ENCODE measurements at regions not wholly inside any gene's neighbourhood (a gene's known extent, or its start where the extent isn't known, plus 50 kb on each side); places are given as distances from the start of the nearest gene placed in this dataset.

GRCh38 chr13:106102786-106103185 is 432.7 kb downstream of the EFNB2 start:
- H3K27ac ChIP-seq (ENCODE audit: insufficient read depth, low read length, poor library complexity, severe bottlenecking) = no peak overlapping the region
- H3K27me3 ChIP-seq (replicated peaks; ENCODE audit: control insufficient read depth, insufficient read depth, low read length, poor library complexity, severe bottlenecking) = no peaks in the 10 kb centered on the region
- no peak for DNase-seq
- H3K4me3 ChIP-seq (ENCODE audit: insufficient read depth, low read depth, low read length, poor library complexity, severe bottlenecking) = no peak overlapping the region
- no peaks in the 10 kb centered on the region for H3K9me3 ChIP-seq (ENCODE audit: control insufficient read depth, low read length)
- no peaks in the 10 kb centered on the region for H3K36me3 ChIP-seq (ENCODE audit: control insufficient read depth, insufficient read depth, low read length)
- H3K4me1 ChIP-seq (ENCODE audit: control insufficient read depth, insufficient read depth, low read length, poor library complexity, severe bottlenecking) = no peaks in the 10 kb centered on the region

GRCh38 chr13:106101201-106101600 is 434.3 kb downstream of the EFNB2 start:
- H3K4me3 ChIP-seq (ENCODE audit: insufficient read depth, low read depth, low read length, poor library complexity, severe bottlenecking) = no peak overlapping the region
- no peaks in the 10 kb centered on the region for H3K4me1 ChIP-seq (ENCODE audit: control insufficient read depth, insufficient read depth, low read length, poor library complexity, severe bottlenecking)
- H3K27me3 ChIP-seq (replicated peaks; ENCODE audit: control insufficient read depth, insufficient read depth, low read length, poor library complexity, severe bottlenecking) = no peaks in the 10 kb centered on the region
- H3K9me3 ChIP-seq (ENCODE audit: control insufficient read depth, low read length) = no peaks in the 10 kb centered on the region
- H3K36me3 ChIP-seq (ENCODE audit: control insufficient read depth, insufficient read depth, low read length) = no peaks in the 10 kb centered on the region
- H3K27ac ChIP-seq (ENCODE audit: insufficient read depth, low read length, poor library complexity, severe bottlenecking) = no peak overlapping the region
- no peak for DNase-seq

GRCh38 chr13:106100171-106100919 is 435.1 kb downstream of the EFNB2 start:
- no peaks in the 10 kb centered on the region for H3K9me3 ChIP-seq (ENCODE audit: control insufficient read depth, low read length)
- H3K4me1 ChIP-seq (ENCODE audit: control insufficient read depth, insufficient read depth, low read length, poor library complexity, severe bottlenecking) = no peaks in the 10 kb centered on the region
- no peak overlapping the region for H3K27ac ChIP-seq (ENCODE audit: insufficient read depth, low read length, poor library complexity, severe bottlenecking)
- H3K4me3 ChIP-seq (ENCODE audit: insufficient read depth, low read depth, low read length, poor library complexity, severe bottlenecking) = no peak overlapping the region
- H3K36me3 ChIP-seq (ENCODE audit: control insufficient read depth, insufficient read depth, low read length) = no peaks in the 10 kb centered on the region
- DNase-seq = no peak
- no peaks in the 10 kb centered on the region for H3K27me3 ChIP-seq (replicated peaks; ENCODE audit: control insufficient read depth, insufficient read depth, low read length, poor library complexity, severe bottlenecking)

- H3K4me1 ChIP-seq (ENCODE audit: control insufficient read depth, insufficient read depth, low read length, poor library complexity, severe bottlenecking) = no peaks in the 10 kb centered on the region
- H3K27me3 ChIP-seq (replicated peaks; ENCODE audit: control insufficient read depth, insufficient read depth, low read length, poor library complexity, severe bottlenecking) = no peaks in the 10 kb centered on the region
- no peaks in the 10 kb centered on the region for H3K36me3 ChIP-seq (ENCODE audit: control insufficient read depth, insufficient read depth, low read length)
- no peak for DNase-seq
- H3K9me3 ChIP-seq (ENCODE audit: control insufficient read depth, low read length) = no peaks in the 10 kb centered on the region
- no peak overlapping the region for H3K4me3 ChIP-seq (ENCODE audit: insufficient read depth, low read depth, low read length, poor library complexity, severe bottlenecking)
- no peak overlapping the region for H3K27ac ChIP-seq (ENCODE audit: insufficient read depth, low read length, poor library complexity, severe bottlenecking)
Observed at GRCh38 chr13:106099765-106100164, 435.7 kb downstream of the EFNB2 start.

- Histone ChIP-seq H3K27ac (ENCODE audit: insufficient read depth, low read length, poor library complexity, severe bottlenecking) (no peak overlapping the region), H3K9me3 (ENCODE audit: control insufficient read depth, low read length) (no peaks in the 10 kb centered on the region), H3K4me3 (ENCODE audit: insufficient read depth, low read depth, low read length, poor library complexity, severe bottlenecking) (no peak overlapping the region), H3K36me3 (ENCODE audit: control insufficient read depth, insufficient read depth, low read length) (no peaks in the 10 kb centered on the region), H3K27me3 (replicated peaks; ENCODE audit: control insufficient read depth, insufficient read depth, low read length, poor library complexity, severe bottlenecking) (no peaks in the 10 kb centered on the region), H3K4me1 (ENCODE audit: control insufficient read depth, insufficient read depth, low read length, poor library complexity, severe bottlenecking) (no peaks in the 10 kb centered on the region)
- no peak for DNase-seq
Observed at GRCh38 chr13:106098778-106099177, 436.7 kb downstream of the EFNB2 start.

GRCh38 chr13:106096661-106097092 is 438.8 kb downstream of the EFNB2 start:
- H3K4me3 ChIP-seq (ENCODE audit: insufficient read depth, low read depth, low read length, poor library complexity, severe bottlenecking) = no peak overlapping the region
- no peak for DNase-seq
- H3K27ac ChIP-seq (ENCODE audit: insufficient read depth, low read length, poor library complexity, severe bottlenecking) = no peak overlapping the region
- no peaks in the 10 kb centered on the region for H3K36me3 ChIP-seq (ENCODE audit: control insufficient read depth, insufficient read depth, low read length)
- no peaks in the 10 kb centered on the region for H3K27me3 ChIP-seq (replicated peaks; ENCODE audit: control insufficient read depth, insufficient read depth, low read length, poor library complexity, severe bottlenecking)
- no peaks in the 10 kb centered on the region for H3K4me1 ChIP-seq (ENCODE audit: control insufficient read depth, insufficient read depth, low read length, poor library complexity, severe bottlenecking)
- H3K9me3 ChIP-seq (ENCODE audit: control insufficient read depth, low read length) = no peaks in the 10 kb centered on the region

GRCh38 chr13:106095919-106096318 is 439.5 kb downstream of the EFNB2 start:
- Histone ChIP-seq H3K36me3 (ENCODE audit: control insufficient read depth, insufficient read depth, low read length) (no peaks in the 10 kb centered on the region), H3K4me3 (ENCODE audit: insufficient read depth, low read depth, low read length, poor library complexity, severe bottlenecking) (no peak overlapping the region), H3K4me1 (ENCODE audit: control insufficient read depth, insufficient read depth, low read length, poor library complexity, severe bottlenecking) (no peaks in the 10 kb centered on the region), H3K9me3 (ENCODE audit: control insufficient read depth, low read length) (no peaks in the 10 kb centered on the region), H3K27ac (ENCODE audit: insufficient read depth, low read length, poor library complexity, severe bottlenecking) (no peak overlapping the region), H3K27me3 (replicated peaks; ENCODE audit: control insufficient read depth, insufficient read depth, low read length, poor library complexity, severe bottlenecking) (no peaks in the 10 kb centered on the region)
- DNase-seq = no peak

- H3K4me1 ChIP-seq (ENCODE audit: control insufficient read depth, insufficient read depth, low read length, poor library complexity, severe bottlenecking) = no peaks in the 10 kb centered on the region
- no peak overlapping the region for H3K27ac ChIP-seq (ENCODE audit: insufficient read depth, low read length, poor library complexity, severe bottlenecking)
- no peak for DNase-seq
- H3K27me3 ChIP-seq (replicated peaks; ENCODE audit: control insufficient read depth, insufficient read depth, low read length, poor library complexity, severe bottlenecking) = no peaks in the 10 kb centered on the region
- H3K36me3 ChIP-seq (ENCODE audit: control insufficient read depth, insufficient read depth, low read length) = no peaks in the 10 kb centered on the region
- no peaks in the 10 kb centered on the region for H3K9me3 ChIP-seq (ENCODE audit: control insufficient read depth, low read length)
- H3K4me3 ChIP-seq (ENCODE audit: insufficient read depth, low read depth, low read length, poor library complexity, severe bottlenecking) = no peak overlapping the region
Observed at GRCh38 chr13:106095406-106095805, 440.1 kb downstream of the EFNB2 start.

GRCh38 chr13:106090001-106090400 is 445.5 kb downstream of the EFNB2 start:
- Histone ChIP-seq H3K4me1 (ENCODE audit: control insufficient read depth, insufficient read depth, low read length, poor library complexity, severe bottlenecking) (no peaks in the 10 kb centered on the region), H3K4me3 (ENCODE audit: insufficient read depth, low read depth, low read length, poor library complexity, severe bottlenecking) (no peak overlapping the region), H3K27ac (ENCODE audit: insufficient read depth, low read length, poor library complexity, severe bottlenecking) (no peak overlapping the region), H3K27me3 (replicated peaks; ENCODE audit: control insufficient read depth, insufficient read depth, low read length, poor library complexity, severe bottlenecking) (no peaks in the 10 kb centered on the region), H3K9me3 (ENCODE audit: control insufficient read depth, low read length) (no peaks in the 10 kb centered on the region), H3K36me3 (ENCODE audit: control insufficient read depth, insufficient read depth, low read length) (no peaks in the 10 kb centered on the region)
- no peak for DNase-seq

GRCh38 chr13:106089261-106089980 is 446.0 kb downstream of the EFNB2 start:
- H3K4me1 ChIP-seq (ENCODE audit: control insufficient read depth, insufficient read depth, low read length, poor library complexity, severe bottlenecking) = no peaks in the 10 kb centered on the region
- no peaks in the 10 kb centered on the region for H3K36me3 ChIP-seq (ENCODE audit: control insufficient read depth, insufficient read depth, low read length)
- no peaks in the 10 kb centered on the region for H3K27me3 ChIP-seq (replicated peaks; ENCODE audit: control insufficient read depth, insufficient read depth, low read length, poor library complexity, severe bottlenecking)
- no peak for DNase-seq
- no peak overlapping the region for H3K4me3 ChIP-seq (ENCODE audit: insufficient read depth, low read depth, low read length, poor library complexity, severe bottlenecking)
- H3K9me3 ChIP-seq (ENCODE audit: control insufficient read depth, low read length) = no peaks in the 10 kb centered on the region
- no peak overlapping the region for H3K27ac ChIP-seq (ENCODE audit: insufficient read depth, low read length, poor library complexity, severe bottlenecking)
